Dermis blood vessel endothelial cell (primary cell): ENCODE measurements at regions not wholly inside any gene's neighbourhood (a gene's known extent, or its start where the extent isn't known, plus 50 kb on each side); places are given as distances from the start of the nearest gene placed in this dataset.
"Not testable (repeated sequence)": the region's sequence is repeated elsewhere in the genome, so short reads cannot be mapped to it uniquely, and the experiment has no call there.

Experiments used
- DNase-seq: peaks from one replicate; pipeline ENCODE4 v3.0.0; 2010

DNA sequence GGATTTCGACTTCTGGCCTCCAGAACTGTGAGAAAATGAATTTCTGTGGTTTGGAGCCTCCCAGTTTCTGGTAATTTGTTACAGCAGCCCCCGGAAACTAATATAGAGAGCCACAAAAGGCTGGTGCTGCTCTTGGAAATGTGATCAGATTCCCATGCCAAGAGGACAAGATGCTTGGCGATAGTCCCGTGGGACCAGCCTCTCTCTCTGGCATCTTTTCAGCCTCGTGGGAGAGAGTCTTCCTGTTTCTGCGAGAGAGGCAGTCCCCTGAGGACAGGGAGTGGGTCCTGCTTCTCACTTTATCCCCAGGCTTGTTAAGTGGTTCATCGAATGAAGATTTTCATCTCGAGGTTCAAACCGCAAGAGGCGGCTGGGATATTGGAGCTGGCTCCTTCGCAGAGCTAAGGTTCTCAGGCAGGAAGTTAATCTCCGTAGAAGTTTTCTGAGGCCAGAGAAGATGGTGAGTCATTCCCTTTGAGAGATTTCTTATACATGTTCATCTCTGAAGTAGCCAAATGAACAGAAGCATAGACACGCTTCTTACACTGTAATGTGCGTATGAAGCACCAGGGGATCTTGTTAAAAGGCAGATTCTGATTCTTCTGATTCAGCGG lies 211.6 kb upstream of the SDK2 start:
- no peak for DNase-seq

DNA sequence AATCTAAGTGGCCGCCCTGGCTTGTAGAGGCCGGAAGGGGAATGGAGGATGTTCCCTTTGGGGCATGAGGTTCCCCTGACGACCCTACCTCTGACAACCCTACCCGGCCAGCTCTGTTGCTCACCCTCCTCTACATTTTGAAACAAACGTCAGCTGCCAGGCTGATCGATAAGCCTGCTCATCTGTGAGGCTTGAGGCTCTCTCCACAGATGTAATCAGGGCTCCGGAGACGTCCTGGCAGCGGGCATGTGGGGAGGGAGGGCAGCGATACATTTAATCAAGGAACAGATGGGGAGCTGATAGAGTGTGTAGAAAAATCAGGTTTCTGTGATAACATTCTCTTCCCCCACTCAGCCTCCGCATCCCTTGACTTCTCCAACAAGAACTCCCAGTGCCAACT lies 212.3 kb upstream of the SDK2 start:
- no peak for DNase-seq

DNA sequence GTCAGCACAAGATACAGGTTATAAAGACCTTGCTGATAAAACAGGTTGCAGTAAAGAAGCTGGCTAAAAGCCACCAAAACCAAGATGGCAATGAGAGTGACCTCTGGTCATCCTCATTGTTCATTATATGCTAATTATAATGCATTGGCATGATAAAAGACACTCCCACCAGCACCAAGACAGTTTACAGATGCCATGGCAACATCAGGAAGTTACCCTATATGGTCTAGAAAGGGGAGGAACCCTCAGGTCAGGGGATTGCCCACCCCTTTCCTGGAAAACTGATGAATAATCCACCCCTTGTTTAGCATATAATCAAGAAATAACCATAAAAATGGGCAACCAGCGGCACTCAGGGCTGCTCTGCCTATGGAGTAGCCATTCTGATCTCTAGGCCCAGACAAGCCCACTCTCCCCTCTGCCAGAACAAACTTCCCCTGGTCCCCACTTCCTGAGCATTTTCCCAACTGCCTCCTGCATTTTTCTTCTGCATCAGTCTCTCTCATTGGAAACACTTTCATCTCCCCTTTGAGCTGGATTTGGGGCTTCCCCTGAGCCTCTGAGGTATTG lies 215.3 kb upstream of the SDK2 start:
- not testable (repeated sequence) for DNase-seq

DNA sequence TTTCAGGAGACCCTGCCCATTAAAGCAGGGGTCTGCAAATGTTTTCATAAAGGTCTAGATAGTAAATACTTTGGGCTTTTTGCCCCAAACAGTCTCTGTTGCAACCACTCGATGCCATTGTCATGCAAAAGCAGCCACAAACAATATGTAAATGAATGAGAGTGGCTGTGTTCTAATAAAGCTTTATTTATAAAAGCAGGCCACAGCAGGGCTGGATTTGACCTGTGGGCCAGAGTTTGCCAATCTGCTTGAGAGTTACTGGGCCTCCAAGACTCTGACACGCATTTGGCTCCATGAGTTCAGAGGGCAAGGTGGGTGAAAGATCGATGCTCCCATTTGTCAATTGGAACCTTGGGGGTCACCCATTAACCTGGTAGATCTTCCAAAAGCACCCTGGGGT lies 217.3 kb upstream of the SDK2 start:
- DNase-seq = no peak

DNA sequence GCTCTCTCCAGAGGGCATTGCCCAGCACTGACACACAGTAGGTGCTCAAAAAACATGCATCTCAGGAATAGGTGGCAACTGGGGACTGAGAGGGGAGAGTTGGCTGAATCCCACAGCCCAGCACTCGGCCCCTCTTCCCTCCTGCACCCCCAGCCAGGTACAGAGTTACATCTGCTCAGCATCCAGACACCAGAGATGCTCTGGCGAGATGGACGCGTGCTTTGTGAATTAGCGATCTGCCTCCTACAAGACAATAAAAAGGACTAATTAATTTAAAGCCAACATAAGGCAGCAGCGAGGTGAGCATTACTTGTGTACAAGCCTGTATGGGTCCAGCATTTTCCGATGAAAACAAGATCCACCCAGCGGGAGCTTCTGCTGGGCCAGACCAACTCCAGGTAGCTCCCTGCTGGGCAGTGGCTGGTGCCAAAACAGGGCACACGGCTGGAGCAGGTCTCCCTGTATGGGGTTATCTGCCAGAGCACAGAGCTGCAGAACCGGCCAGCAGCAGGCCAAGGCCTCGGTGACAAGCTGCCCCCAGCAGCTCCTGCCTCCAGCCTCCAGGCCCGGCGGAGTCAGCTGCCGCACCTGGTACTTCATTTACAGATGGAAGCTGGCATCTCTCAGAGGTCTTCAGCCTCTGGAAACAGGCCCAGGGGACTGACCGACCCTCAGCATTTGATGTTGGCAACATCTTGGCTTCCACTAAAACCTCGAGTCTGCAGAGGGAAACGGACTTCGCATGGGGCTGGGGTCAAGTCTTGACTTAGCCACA lies 219.7 kb upstream of the SDK2 start:
- no peak for DNase-seq

DNA sequence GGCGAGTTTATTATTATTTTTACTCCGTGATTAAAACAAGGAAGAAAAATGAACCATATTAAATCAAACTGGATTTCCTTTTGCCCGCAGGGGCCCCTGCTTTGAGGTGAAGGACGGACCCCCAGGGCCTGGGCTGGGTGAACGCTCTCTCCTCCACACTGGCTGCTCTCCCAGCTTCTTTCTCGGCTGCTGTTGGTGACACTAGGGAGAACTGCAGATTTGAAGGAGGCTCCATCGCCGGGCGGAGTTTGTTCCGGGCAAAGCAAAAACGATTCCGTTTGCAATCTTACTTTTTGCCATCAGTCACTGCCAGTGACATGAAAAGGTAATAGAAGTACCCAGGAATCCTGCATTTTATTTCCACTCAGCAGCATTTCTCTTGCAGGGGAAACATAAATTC lies 221.6 kb upstream of the SDK2 start:
- no peak for DNase-seq

DNA sequence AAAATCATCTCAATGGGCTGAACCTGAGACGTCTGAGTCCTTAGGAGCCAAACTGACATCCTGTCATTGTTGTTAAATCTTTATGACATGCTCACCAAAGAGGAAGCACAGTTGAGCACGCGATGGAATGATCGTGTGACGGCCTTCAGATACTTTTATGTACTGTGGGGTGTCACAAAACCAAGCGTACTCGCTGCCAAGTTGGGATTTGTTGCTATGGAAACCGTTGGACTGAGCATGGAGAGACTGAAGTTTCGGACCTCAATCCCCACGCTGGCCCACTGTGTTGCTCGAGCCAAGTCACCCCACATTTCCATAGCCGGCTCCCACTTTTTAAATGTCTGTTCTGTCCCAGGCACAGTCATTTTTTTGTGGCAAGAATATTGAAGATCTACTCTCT lies 222.8 kb upstream of the SDK2 start:
- no peak for DNase-seq

DNA sequence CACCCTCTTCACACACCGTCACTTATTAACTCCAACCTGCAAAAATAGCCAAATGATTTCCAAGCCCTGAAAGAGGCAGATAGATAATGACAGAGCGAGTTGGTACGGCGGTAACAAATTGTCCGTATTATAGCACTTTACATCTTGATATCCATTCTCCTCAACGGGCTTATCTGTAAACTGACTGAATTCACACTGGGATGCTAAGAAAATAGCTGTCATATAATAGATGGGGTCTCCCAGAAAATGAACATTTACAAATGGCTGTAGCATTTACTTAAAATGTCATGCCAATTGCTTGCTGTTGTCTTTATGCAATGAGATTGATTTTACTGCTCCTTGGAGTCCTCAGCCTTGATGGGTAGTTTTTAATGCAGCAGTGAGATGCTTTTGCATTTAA lies 225.8 kb upstream of the SDK2 start:
- no peak for DNase-seq

DNA sequence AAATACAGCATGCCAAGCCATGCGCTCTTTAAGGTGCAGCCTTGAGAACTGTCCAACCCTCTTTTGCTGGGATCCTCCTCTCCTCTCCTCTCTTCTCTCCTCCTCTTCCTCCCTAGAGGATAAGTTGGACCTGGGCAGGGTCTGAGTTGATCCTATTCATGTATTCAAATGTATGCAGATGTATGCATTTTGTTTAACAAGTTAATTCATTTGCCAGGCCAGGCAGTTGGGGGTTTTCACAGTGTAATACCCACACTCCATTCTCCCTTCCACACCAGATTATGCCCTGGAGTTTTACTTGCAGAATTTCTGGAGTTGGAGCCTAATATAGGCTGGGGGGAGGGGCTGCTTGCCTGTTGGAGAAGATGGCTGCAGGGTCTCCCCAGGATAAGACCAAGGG lies 226.2 kb upstream of the SDK2 start:
- DNase-seq = no peak

DNA sequence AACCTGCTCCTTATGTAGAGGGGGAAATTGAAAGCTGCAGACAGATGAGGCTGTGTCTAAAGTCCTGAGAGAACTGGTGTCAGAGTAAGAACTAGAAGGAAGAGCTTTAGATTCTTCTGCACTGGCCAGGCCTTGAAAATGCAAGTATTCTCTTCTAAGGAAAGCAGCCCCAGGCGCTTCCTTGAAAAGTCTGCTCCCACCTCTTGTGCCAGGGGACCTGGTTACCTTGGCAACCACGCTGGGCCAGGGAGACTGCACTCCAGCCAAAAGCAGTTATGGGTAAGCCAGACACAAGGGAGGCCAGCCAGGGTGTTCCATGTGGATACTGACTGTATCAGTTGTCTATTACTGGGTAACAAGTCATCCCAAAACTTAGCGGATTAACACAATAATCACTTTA lies 228.6 kb upstream of the SDK2 start:
- DNase-seq = no peak

DNA sequence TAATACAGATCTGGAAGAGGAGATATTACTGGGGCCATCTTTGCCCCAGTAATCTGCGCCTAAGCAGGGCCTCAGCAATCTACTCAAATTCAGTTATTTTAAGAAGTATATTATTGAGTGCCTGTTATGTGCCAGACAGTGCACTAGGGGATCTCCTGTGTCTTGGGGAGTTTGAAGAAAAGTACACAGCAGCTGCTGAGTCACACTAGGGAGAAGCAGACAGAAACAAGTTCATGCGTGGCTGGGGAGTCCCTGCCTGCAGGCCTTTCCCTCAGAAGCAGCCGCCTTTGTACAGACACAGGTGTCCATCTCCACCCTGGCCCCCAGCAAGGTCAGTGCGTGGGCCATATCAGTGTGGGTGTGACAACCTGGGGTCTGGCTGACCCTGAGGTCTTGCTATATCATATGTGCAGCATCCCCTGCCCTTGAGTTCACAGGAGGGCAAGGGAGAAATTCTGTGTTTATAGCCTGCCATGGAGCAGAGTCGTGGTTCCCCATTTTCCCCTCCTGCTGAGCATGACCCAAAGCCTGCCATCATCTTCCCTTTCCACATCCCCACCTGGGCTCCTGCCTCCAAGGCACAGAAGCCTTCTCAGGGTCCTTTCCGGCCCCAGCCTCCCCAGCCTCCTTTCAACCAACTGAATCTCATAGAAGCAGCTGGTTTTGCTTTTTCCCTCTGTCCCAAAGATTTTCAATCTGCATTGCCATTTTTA lies 229.9 kb upstream of the SDK2 start:
- DNase-seq = no peak

DNA sequence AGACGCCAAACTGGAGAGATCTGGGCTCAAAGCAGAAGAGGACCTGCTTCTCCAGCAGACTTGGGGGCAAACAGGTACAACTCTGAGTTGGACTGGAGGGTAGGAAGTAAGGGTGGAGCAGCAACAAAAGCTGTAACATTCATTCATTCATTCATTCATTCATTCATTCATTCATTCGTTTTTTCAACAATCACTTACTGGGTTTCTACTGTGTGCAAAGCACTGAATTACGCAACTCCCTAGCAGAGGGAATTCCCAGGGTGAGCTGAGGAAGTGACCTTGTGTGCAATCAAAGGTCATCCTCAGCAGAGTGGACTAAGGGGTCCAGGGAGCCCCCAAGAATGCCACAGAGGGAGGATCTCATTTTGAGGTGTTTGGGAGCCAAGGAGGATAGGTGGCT lies 231.1 kb upstream of the SDK2 start:
- DNase-seq = no peak

DNA sequence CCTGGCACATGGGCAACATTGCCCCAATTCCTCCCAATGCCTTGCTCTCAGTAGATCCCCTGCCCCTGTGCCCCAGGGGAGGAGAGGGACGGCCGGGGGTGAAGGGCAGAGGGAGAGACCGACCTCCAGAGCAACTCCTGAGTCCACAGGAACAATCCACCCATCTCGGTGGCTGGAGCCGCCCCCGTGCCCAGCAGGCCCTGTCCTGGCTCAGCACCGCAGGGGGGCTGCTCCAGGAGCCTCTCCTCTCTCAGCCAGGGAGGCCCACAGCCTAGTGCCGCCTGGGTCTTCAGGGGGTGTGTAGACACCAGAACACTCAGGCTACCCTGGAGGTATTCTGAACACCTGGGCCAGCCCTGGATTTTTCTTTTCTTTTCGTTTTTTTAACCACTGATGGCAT lies 233.7 kb upstream of the SDK2 start:
- no peak for DNase-seq

DNA sequence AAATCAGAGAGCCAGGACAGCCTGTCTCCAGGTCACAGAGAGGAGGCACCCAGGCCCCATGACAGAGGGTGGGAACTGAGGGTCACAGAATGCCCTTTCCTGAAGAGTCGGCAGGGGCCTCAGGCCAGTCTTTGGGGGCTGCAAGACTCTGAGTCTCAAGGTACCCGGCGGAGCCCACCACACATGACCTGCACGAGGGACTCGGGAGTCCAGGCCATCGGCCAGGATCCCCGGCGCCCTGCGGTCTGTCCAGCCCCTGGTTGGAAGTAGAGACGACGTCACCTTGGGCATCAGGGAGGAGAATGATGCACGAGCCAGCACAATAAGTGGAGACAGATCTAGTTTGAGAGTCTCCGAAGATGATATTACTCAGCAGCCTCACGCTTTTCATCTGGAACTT lies 234.7 kb upstream of the SDK2 start:
- no peak for DNase-seq

DNA sequence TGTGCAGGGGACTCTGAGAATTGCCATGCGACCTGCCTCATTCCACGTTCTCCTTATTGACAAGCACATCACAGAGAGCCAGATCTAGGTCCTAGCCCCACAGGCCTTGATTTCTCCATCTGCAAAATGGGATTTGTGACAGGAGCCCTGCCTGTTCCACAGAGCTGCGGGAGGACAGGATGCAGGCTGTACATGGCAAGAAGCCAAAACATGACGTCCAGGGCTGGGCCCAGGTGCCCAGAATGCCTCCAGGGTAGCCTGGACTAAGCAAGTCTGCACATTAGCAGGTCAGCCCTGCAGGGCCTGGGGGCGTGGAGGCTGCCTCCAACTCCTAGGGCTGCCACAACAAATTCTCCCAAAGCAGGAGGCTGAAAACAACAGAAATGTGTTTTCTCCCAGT lies 235.7 kb upstream of the SDK2 start:
- DNase-seq = no peak

DNA sequence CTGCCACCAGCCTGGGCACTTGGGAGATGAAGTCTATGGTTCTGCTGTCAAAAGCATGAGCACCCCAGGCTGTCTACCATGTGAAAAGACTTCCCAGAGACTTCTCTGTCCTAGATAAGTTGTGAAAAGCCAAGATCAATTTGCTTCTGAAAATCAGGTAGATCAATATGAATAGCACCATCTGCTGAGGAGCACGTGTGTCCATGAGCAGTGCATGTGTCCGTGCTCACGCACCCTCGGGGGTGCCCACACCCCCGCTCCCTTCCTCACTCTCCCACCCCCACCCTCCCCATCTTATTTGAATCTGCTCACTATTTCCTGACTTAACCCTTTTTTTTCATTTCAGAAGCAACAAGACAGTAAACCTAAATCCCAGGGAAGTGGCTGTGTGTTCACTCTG lies 238.3 kb upstream of the SDK2 start:
- no peak for DNase-seq

DNA sequence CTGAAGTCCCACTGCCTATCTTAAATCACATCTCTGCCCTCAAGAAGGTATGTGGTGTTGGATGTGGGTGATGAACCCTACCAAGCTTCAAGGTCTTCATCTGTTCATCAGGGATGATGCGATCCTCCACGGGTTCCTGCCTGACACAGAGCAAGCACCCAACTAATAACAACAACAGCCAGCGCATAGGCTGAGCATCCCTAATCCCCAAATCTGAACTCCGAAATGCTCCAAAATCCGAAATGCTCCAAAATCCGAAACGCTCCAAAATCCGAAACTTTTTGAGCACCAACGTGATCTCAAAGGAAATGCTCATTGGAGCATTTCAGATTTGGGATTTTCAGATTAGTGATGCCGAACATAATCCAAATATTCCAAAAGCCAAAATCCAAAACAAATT lies 238.9 kb upstream of the SDK2 start:
- DNase-seq = no peak

DNA sequence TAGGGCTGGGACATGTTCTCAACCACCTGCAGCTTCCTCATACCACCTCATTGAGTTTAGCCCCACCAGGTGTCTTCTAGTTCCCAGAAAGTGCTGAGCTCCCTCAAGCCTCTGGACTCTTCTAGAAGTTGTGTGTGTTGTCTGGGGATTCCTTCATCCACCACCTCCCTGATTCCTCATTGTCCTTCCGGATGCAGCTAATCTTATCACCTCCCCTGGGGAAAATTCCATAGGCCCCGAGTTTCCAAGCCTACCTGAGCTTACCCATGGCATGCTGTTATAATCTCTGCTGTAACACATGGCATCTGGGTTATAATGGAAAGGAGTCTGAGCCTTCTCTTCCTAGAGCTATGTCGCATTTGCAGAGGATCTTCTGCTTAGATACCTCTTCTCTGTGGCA lies 243.5 kb upstream of the SDK2 start:
- DNase-seq = no peak

DNA sequence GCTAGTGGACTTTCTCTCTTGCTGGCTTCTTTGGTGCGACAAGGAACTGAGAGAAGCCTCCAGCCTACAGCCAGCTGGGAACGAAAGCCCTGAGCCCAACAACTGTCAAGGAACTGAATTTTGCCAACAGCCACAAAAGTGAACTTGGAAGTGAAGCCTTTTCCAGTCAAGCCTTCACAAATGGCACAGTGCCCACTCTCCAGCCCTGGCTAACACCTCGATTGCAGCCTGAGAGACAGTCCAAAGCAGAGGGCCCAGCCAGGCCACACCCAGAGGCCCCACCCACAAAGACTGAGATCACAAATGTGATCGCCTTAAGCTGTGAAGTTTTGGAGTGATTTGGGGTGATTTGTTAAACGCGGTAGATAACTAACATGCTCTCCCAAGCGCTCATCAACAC lies 244.6 kb upstream of the SDK2 start:
- DNase-seq = no peak

DNA sequence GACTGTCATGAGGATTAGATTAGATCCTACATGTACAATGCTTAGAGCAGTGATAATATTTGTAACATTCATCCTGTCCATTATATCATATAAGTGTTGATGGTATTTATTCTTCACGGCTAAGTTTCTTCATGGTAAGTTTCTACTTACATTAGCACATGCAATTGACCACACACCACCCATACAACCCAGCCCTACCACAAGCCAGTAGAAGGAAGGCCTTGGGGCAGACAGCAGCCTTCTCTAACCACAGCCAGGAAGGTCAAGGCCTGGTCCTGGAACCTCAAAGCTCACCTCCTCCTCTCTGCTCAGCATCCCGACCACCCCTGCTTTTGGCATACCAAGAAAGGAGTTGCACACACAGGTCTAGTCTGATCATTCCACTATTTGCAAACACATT lies 245.2 kb upstream of the SDK2 start:
- no peak for DNase-seq

DNA sequence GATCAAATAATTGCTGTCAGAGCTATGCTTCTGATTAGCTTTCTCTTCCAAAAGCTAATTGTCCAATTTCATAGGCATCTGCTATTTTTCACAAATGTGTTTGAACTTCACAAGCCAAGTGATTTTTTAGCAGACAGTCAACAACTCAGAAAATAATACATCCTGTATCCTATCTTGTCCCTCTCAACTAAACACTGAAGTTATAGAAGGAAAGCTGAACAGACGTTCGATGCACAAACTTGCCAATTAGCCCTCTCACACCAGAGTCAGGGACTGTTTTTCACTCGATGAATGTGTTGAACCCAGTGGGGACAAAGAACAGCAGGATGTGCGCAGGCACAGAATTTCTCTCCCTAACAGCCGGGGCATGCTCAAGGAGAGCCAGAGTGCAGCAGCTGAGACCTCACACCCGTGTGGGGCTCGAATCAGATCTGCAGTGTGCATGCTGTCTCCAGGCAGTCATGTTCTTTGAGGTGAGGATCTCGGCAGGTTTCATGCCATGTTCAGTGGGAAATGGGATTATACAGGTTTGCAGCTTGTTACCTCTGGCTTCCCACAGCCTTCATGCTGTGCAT lies 246.7 kb upstream of the SDK2 start:
- DNase-seq = no peak

DNA sequence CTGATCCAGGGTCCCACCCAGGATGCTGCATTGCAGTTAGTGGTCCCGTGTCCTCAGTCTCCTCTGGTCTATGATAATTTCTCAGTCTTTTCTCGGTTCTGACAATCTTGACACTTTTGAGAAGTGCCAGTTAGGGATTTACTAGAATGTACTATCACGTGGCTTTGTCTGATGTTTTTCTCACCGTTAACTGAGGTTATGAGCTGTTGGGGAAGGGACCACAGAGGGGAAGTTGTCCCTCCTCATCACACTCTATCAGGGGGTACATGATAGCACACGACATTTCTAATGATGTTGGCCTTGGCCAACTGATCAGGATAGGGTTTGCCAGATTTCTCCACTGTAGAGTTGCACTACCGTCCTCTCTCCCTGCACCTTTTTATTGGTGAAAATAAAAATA lies 250.9 kb upstream of the SDK2 start:
- no peak for DNase-seq

DNA sequence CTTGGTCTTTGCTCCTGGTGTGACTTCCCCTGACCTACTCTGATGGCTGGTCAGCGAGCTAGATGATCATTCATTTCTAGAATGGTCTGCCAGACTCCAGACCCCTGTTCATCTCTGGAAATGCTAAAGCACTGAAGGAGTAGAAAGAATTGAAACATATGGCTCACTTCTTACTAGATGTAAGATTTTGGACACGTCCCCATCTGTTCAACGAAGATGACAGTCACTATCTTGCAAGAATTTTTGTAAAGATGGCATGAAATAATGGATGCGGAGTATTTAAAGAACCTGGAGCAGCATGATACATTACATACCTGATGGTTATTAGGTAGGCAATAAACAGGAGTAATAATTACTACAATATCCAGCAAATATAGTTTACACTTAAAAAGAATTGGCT lies 252.7 kb upstream of the SDK2 start:
- no peak for DNase-seq

DNA sequence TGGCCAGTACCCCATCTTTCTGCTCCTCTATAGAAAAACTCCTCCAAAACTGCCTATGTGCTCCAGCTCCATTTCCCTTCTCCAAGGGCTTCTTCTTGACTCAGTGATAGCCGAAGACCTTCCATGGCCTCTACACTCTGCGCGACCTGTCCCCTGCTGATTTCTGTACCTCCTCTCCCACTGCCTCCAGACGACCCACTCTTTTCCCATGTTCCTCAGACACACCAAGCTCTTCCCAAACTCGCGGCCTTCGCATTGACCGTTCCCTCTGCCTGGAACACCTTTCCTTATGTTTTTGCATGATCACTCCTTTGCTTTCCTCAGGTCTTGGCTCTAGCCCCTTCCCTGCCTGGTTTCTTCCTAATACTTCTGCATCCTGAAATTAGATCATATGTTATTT lies 255.6 kb upstream of the SDK2 start:
- no peak for DNase-seq
